GM20000 (cell line): ENCODE measurements at regions not wholly inside any gene's neighbourhood (a gene's known extent, or its start where the extent isn't known, plus 50 kb on each side); places are given as distances from the start of the nearest gene placed in this dataset.

Experiments
- DNase-seq: peaks from one replicate; pipeline ENCODE4 v3.0.0; 2012; ENCODE audit warnings: low spot score
- TF ChIP-seq, protein P1 (sequence below): IDR thresholded peaks from 2 replicates; pipeline ENCODE4 v1.5.1; 2012; ENCODE audit warnings: mild to moderate bottlenecking, control low read depth; ENCODE audit errors: extremely low read depth, missing control alignments

DNA sequence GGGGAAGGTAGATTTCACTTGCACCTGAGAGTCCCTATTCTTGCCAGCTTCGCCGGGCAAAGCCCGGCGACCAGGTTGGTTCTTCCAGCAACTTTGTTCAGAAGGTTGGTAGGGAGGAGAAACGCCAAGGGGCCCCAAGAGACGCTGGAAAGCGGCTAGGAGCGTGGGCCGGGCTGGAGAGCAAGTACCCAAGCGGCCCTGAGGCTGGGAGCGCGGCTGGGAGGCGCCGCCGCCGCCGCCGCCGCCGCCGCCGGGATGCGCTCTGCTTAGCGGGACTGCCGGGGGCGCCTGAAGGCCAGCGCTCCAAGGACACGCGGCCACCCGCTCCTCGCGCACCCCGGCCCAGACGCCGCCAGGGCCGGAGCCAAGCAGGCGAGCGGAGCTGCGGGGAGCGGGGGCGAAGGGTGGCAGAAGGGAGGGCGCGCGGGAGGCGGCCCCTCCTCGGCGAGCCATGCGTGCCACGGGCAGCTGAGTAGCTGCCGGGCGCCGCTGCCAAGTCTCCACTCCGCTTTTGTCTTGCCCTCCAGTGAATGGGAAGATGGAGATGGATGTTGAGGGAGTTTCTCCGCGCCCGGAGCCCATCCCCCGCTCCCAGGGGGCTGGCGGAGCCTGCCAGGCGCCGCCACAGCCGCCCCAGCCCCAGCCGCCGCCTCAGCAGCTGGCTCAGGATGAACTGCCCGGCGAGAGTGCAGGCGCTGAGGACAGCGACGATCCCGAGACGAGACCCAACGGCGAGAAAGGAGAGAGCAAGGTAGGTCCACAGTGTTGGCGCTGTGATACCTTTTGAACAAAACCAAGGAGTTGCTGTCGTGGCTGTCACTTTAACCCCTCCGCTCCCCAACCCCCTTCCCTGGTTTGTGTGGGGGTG is 227.4 kb upstream of the AZI2 start:
- TF ChIP-seq, protein P1, sequence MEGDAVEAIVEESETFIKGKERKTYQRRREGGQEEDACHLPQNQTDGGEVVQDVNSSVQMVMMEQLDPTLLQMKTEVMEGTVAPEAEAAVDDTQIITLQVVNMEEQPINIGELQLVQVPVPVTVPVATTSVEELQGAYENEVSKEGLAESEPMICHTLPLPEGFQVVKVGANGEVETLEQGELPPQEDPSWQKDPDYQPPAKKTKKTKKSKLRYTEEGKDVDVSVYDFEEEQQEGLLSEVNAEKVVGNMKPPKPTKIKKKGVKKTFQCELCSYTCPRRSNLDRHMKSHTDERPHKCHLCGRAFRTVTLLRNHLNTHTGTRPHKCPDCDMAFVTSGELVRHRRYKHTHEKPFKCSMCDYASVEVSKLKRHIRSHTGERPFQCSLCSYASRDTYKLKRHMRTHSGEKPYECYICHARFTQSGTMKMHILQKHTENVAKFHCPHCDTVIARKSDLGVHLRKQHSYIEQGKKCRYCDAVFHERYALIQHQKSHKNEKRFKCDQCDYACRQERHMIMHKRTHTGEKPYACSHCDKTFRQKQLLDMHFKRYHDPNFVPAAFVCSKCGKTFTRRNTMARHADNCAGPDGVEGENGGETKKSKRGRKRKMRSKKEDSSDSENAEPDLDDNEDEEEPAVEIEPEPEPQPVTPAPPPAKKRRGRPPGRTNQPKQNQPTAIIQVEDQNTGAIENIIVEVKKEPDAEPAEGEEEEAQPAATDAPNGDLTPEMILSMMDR, result no peak
- DNase-seq, result peak; percentile 18

DNA sequence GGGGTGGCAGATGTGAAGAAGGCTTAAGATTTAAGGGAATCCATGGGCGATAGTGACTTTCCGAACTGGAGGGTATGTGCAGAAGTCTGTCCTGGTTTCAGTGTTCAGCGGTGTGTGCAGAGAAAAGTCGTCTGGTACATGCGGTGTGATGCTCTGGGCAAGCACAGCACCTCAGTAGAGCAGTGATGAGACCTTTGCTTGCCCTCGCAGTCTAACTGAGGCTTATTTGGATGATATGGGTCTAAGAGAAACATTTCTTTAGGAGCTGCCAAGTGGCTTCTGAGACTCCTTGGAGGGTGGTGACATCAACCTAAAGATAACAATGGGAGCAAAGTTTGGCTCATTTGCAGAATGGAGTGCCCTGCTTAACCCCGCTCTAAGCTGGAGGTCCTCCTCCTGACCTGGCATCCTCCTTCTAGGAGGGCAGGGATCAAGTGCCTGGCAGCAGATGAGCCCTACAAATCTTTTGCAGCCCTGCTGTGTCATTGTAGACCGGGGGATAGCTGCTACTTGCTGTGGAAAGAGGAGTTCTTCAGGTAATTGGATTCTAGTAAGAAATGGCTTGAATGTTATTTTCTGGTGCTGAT is 228.1 kb upstream of the AZI2 start:
- peak; percentile 14 for DNase-seq

DNA sequence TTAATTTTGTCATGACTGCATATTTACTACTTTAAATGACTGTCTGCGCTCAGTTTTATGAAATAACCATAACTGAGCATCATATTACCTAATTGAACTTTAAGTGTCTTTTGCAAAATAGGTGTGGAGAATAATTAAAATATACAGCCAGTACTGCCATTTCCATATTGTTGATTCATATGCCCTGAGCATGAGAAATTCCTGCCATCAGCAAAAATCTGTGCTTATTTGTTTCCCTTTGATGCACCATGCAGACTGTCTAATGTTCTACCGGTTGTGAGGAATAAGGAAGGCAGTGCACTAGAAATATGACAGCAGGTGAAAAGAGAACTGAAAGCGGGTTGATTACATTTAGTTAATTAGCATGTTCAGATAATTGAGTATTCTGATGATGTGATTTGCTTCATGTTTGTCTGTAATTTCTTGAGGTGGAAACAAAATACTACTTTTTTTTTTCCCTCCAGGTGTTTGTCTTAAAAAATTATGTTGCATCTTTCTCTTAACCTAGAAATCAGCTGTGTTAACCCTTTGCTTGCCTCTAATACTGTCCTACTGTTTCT is 229.4 kb upstream of the AZI2 start:
- TF ChIP-seq, protein P1, result no peak
- no peak for DNase-seq

More for the DNA sequence above, 228.1 kb upstream of the AZI2 start:
- TF ChIP-seq, protein P1, result no peak

DNA sequence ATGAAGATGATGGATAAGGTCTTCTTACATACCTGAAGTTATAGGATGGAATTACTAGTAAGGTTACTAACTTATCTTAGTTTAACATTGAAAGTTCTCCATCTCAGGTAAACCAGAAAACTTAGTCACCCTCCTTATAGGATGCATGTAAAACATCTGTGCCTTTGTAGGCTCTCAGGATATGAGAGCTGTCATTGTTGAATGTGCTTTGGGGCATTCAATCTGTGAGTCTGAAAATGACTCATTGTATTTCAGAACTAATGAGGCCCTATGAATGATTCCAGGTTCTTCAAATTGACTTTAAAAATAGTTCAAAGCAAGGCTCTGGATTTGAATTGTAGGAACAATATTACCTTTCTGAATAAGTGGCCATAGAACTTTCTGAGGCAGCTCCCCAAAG is 237.7 kb upstream of the AZI2 start:
- TF ChIP-seq, protein P1, result no peak
- no peak for DNase-seq

DNA sequence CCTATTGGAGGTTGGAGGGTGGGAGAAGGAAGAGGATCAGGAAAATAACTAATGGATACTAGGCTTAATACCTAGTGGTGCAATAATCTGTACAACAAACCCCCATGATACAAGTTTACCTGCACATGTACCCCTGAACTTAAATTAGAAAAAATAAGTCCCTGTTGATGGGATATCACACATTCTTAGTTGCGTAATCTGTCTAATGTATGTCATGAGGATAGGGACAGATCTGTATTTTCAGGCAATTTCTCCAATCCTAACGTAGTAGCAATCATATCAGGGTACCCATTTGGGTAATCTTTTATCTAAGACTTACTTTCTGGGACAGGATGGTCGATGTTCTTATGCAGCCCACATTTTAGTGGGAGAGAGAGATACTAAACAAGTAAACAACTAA is 239.1 kb upstream of the AZI2 start:
- DNase-seq, result no peak

DNA sequence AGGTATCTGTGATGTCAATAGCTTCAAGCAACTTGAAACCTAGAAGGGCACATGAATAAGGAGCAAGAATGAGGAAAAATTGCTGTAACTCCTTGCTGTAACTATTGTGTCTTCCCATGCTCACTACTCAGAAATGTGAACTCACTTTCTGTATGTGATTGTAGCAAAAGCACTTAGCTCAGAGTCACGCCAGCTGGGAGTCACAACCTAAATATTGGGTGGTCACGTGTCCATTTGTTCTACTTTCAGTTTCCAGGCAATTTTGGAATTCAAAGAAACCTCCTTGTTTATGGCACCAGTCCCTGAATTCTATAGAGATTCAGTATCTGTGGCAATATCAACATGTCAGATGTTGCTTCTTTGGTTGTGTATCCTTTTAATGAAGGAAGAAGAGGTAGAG is 241.6 kb upstream of the AZI2 start:
- DNase-seq, result no peak
- TF ChIP-seq, protein P1, result no peak

More for the DNA sequence above, 239.1 kb upstream of the AZI2 start:
- TF ChIP-seq, protein P1, result no peak

DNA sequence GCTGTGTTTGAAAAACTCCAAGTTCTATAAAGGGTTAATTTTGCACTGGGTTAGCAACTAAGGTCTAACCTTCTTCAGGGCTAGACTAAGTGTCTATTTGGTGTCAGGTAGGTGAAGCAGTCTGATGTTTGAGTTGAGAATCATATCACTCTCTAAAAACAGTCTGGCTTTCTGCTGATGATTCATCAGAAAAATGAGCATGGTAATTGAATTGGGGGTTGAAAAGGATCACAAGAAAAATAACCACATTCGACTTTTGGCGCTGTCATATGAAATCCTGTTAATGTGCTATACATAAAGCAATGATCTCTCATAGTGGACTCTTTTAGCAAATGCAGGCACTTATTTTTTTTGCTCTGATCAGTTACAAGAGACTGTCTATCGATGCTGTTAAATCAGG is 242.2 kb upstream of the AZI2 start:
- TF ChIP-seq, protein P1, result no peak
- no peak for DNase-seq
